Stomach (tissue), 8 donors: ENCODE measurements at regions not wholly inside any gene's neighbourhood (a gene's known extent, or its start where the extent isn't known, plus 50 kb on each side); places are given as distances from the start of the nearest gene placed in this dataset.

Experiments used
- DNase-seq, 2 donors: peaks; one replicate each; pipeline versions ENCODE4 v3.0.0 to v3.0.0-alpha.2; 2013 to 2019
- H3K27ac ChIP-seq, 5 donors: fragments of 200-600 bp in 4 of 5; sonication (generic) in 4 of 5; one replicate each; pipeline ENCODE4 v1.5.1; 2013 to 2019; ENCODE audit warnings: mild to moderate bottlenecking in 1 of 5, moderate library complexity in 1 of 5
- H3K27me3 ChIP-seq, 3 donors: fragments of 200-600 bp; sonication (generic); one replicate each; pipeline ENCODE4 v1.5.1; 2017 to 2019; ENCODE audit warnings: mixed run types in 1 of 3
- H3K36me3 ChIP-seq, 4 donors: fragments of 200-600 bp; sonication (generic); 1 replicate in 3 of 4; 2 replicates in 1 of 4; pipeline ENCODE4 v1.5.1; 2016 to 2019
- H3K4me1 ChIP-seq, 4 donors: fragments of 200-600 bp; sonication (generic); one replicate each; pipeline ENCODE4 v1.5.1; 2016 to 2019
- H3K4me3 ChIP-seq, 4 donors: fragments of 200-600 bp; sonication (generic) in 3 of 4; one replicate each; pipeline ENCODE4 v1.5.1; 2016 to 2019; ENCODE audit warnings: mild to moderate bottlenecking in 1 of 4
- H3K9me3 ChIP-seq, 4 donors: fragments of 200-600 bp; sonication (generic); one replicate each; pipeline ENCODE4 v1.5.1; 2016 to 2019
- CTCF ChIP-seq, 7 experiments: fragments of 450-650 bp in 4 of 7; fragments of 200-600 bp in 3 of 7; sonication (generic) in 3 of 7; IDR thresholded peaks; one replicate each; pipeline ENCODE4 v1.5.1; 2016 to 2019; ENCODE audit warnings: antibody characterized with exemption in 7 of 7, control low read depth in 2 of 7, mild to moderate bottlenecking in 1 of 7
- EP300 ChIP-seq: sonication (generic); formaldehyde crosslinking; IDR thresholded peaks from one replicate; pipeline ENCODE4 v1.6.1; 2017; ENCODE audit warnings: antibody characterized with exemption
- POLR2A ChIP-seq, 4 donors: fragments of 450-650 bp; IDR thresholded peaks; one replicate each; pipeline ENCODE4 v1.6.1; 2016; ENCODE audit warnings: antibody characterized with exemption in 4 of 4, control low read depth in 2 of 4, mild to moderate bottlenecking in 1 of 4, moderate library complexity in 1 of 4
- POLR2AphosphoS5 ChIP-seq, 3 donors: sonication (generic); formaldehyde crosslinking; IDR thresholded peaks; one replicate each; pipeline ENCODE4 v1.6.1; 2016; ENCODE audit warnings: antibody characterized with exemption in 3 of 3
- WGBS, 5 donors: extraction: QIAGEN DNeasy Blood & Tissue Kit in 3 of 5; methylation state at CpG; one replicate each; pipeline versions ENCODE4 v1.1.5 to v1.1.7; 2013 to 2018; 5-methylcytosine and 5-hydroxymethylcytosine counted together
- intact Hi-C: fragments of 100-400 bp; cut with DNase I; formaldehyde crosslinking; loops from one replicate; pipeline ENCODE4 v1.15.1; 2023; ENCODE audit warnings: low total_unique reads
- donor health status: healthy with polysubstance abuse.
- donor health status: Bipolar disorder and iron deficiency.
- donor health status: healthy.

GRCh38 chr5:7094626-7095025 lies 301.3 kb upstream of the ADCY2 start:
- Histone ChIP-seq H3K27ac (no peak overlapping the region), H3K4me3 (no peak overlapping the region), H3K4me1 (no peaks in the 10 kb centered on the region), H3K27me3 (no peaks in the 10 kb centered on the region), H3K9me3 (no peaks in the 10 kb centered on the region), H3K36me3 (no peaks in the 10 kb centered on the region)
- WGBS, 5 donors = 20 to 32% (median 25%) methylated on average over 3 of the region's 3 CpGs
- peak in 1 of 2 donors; percentile 75 for DNase-seq
- TF ChIP-seq EP300 = no peak
- TF ChIP-seq POLR2A (IDR thresholded peaks at IDR 0.05) = no peak
- TF ChIP-seq CTCF (IDR thresholded peaks at IDR 0.05) = no peak
- no peak for TF ChIP-seq POLR2AphosphoS5 (IDR thresholded peaks at IDR 0.05)
- intact Hi-C loops = no loop called here

GRCh38 chr5:7096294-7096693 lies 299.6 kb upstream of the ADCY2 start:
- Histone ChIP-seq H3K4me1 (no peaks in the 10 kb centered on the region), H3K27ac (no peak overlapping the region), H3K9me3 (no peaks in the 10 kb centered on the region), H3K36me3 (no peaks in the 10 kb centered on the region), H3K27me3 (no peaks in the 10 kb centered on the region), H3K4me3 (no peak overlapping the region)
- DNase-seq = no peak
- TF ChIP-seq POLR2A (IDR thresholded peaks at IDR 0.05) = no peak
- no peak for TF ChIP-seq CTCF (IDR thresholded peaks at IDR 0.05)
- no peak for TF ChIP-seq POLR2AphosphoS5 (IDR thresholded peaks at IDR 0.05)
- no peak for TF ChIP-seq EP300
- WGBS, 5 donors = 78 to 93% (median 87%) methylated on average over 2 of the region's 2 CpGs
- intact Hi-C loops = no loop called here

GRCh38 chr5:7105358-7105757 lies 290.6 kb upstream of the ADCY2 start:
- Histone ChIP-seq H3K9me3 (no peaks in the 10 kb centered on the region), H3K4me1 (no peaks in the 10 kb centered on the region), H3K4me3 (no peak overlapping the region), H3K27me3 (no peaks in the 10 kb centered on the region), H3K27ac (no peak overlapping the region), H3K36me3 (no peaks in the 10 kb centered on the region)
- intact Hi-C loops = no loop called here
- TF ChIP-seq EP300 (no peak), POLR2A (IDR thresholded peaks at IDR 0.05) (no peak), POLR2AphosphoS5 (IDR thresholded peaks at IDR 0.05) (no peak), CTCF (IDR thresholded peaks at IDR 0.05) (no peak)
- 75 to 86% (median 78%) methylated on average over 5 of the region's 5 CpGs for WGBS, 5 donors
- no peak for DNase-seq

DNA sequence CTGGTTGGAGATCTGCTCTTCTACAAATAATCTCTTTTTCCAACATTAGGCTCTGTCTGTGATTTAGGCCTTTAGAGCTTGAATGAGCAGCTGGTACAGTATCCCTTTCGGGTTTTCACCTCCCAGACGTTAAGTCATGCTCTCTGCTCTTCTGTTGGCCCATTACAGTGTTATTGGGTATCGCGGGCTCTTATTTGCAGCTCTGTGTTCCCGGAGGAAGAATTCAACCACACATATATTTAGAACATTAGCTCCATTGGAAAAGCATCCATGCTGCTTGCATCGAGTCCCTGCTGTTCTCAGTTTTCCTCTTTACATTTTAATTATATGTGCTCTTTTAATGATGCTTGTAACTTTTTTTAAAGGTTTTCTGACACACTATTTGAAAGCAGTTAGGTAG lies 278.0 kb upstream of the ADCY2 start:
- no peaks in the 10 kb centered on the region for H3K4me1 ChIP-seq
- H3K4me3 ChIP-seq = no peak overlapping the region
- WGBS, 5 donors = 86 to 93% (median 89%) methylated on average over 6 of the region's 6 CpGs
- no peaks in the 10 kb centered on the region for H3K27me3 ChIP-seq
- no peak for DNase-seq
- TF ChIP-seq POLR2A (IDR thresholded peaks at IDR 0.05) = no peak
- TF ChIP-seq EP300 = no peak
- no peak for TF ChIP-seq POLR2AphosphoS5 (IDR thresholded peaks at IDR 0.05)
- no peak for TF ChIP-seq CTCF (IDR thresholded peaks at IDR 0.05)
- H3K27ac ChIP-seq = no peak overlapping the region
- H3K9me3 ChIP-seq = peaks cover 0 to 8% (median 6%) of the 10 kb centered on the region in 4 donors
- no peaks in the 10 kb centered on the region for H3K36me3 ChIP-seq
- intact Hi-C loops = no loop called here
